GM12875 (cell line): ENCODE measurements at regions not wholly inside any gene's neighbourhood (a gene's known extent, or its start where the extent isn't known, plus 50 kb on each side); places are given as distances from the start of the nearest gene placed in this dataset.

Experiments
- H3K4me3 ChIP-seq: one replicate; pipeline ENCODE4 v1.5.1; 2011; ENCODE audit warnings: low read depth, low read length, control low read depth
- CTCF ChIP-seq: IDR thresholded peaks from 2 replicates; pipeline ENCODE4 v1.5.1; 2011; ENCODE audit warnings: low read depth, mild to moderate bottlenecking, control low read depth, inconsistent platforms, low read length, moderate library complexity, borderline replicate concordance; ENCODE audit not compliant: insufficient read depth

GRCh38 chr3:28958656-28959055, 322.2 kb upstream of the RBMS3 start:
- TF ChIP-seq CTCF, result no peak

GRCh38 chr3:28971156-28971555, 309.7 kb upstream of the RBMS3 start:
- TF ChIP-seq CTCF, result no peak
- H3K4me3 ChIP-seq, result no peak overlapping the region

More at GRCh38 chr3:28958656-28959055, 322.2 kb upstream of the RBMS3 start:
- no peak overlapping the region for H3K4me3 ChIP-seq

- TF ChIP-seq CTCF, result no peak
- H3K4me3 ChIP-seq, result no peak overlapping the region
Measured at GRCh38 chr3:28972921-28973320, 307.9 kb upstream of the RBMS3 start.

- no peak for TF ChIP-seq CTCF
Measured at GRCh38 chr3:28973609-28974008, 307.3 kb upstream of the RBMS3 start.

GRCh38 chr3:28978092-28978491, 302.8 kb upstream of the RBMS3 start:
- TF ChIP-seq CTCF, result no peak
- H3K4me3 ChIP-seq, result no peak overlapping the region

More at GRCh38 chr3:28973609-28974008, 307.3 kb upstream of the RBMS3 start:
- no peak overlapping the region for H3K4me3 ChIP-seq

GRCh38 chr3:28980131-28980530, 300.7 kb upstream of the RBMS3 start:
- no peak for TF ChIP-seq CTCF
- H3K4me3 ChIP-seq, result no peak overlapping the region

GRCh38 chr3:28980631-28981030, 300.2 kb upstream of the RBMS3 start:
- no peak overlapping the region for H3K4me3 ChIP-seq
- TF ChIP-seq CTCF, result no peak
